Keratinocyte (primary cell): ENCODE measurements at regions not wholly inside any gene's neighbourhood (a gene's known extent, or its start where the extent isn't known, plus 50 kb on each side); places are given as distances from the start of the nearest gene placed in this dataset.
"Not testable (repeated sequence)": the region's sequence is repeated elsewhere in the genome, so short reads cannot be mapped to it uniquely, and the experiment has no call there.

Experiments used
- DNase-seq: peaks from one replicate; pipeline ENCODE4 v3.0.0-alpha.2; 2011; ENCODE audit warnings: low read depth, missing footprints, low spot score
- FAIRE-seq: peaks from 2 replicates; lab custom pipeline; 2011; peaks lifted over from hg19 to GRCh38; lab: Jason Lieb, UNC
- H2AFZ ChIP-seq: 2 replicates; pipeline ENCODE4 v1.6.0; 2012; ENCODE audit warnings: low read length, control low read depth, inconsistent platforms; ENCODE audit not compliant: control insufficient read depth
- H3K27ac ChIP-seq: 2 replicates; pipeline ENCODE4 v1.5.1; 2011; ENCODE audit warnings: low read length; ENCODE audit not compliant: control insufficient read depth, insufficient read depth
- H3K27me3 ChIP-seq: 3 replicates; pipeline ENCODE4 v1.6.0; 2011; ENCODE audit warnings: low read length; ENCODE audit not compliant: control insufficient read depth, insufficient read depth; ENCODE audit errors: extremely low read depth
- H3K36me3 ChIP-seq, 2 experiments: 2 replicates in 1 of 2; 3 replicates in 1 of 2; pipeline ENCODE4 v1.5.1; 2011; ENCODE audit warnings: low read length in 2 of 2, mild to moderate bottlenecking in 1 of 2; ENCODE audit not compliant: control insufficient read depth in 2 of 2, insufficient read depth in 2 of 2; ENCODE audit errors: extremely low read depth in 1 of 2
- H3K4me1 ChIP-seq: 3 replicates; pipeline ENCODE4 v1.5.1; 2011; ENCODE audit warnings: low read length; ENCODE audit not compliant: control insufficient read depth, insufficient read depth; ENCODE audit errors: extremely low read depth
- H3K4me2 ChIP-seq: 3 replicates; pipeline ENCODE4 v1.6.0; 2011; ENCODE audit warnings: low read depth, low read length; ENCODE audit not compliant: control insufficient read depth, insufficient read depth; ENCODE audit errors: extremely low read depth
- H3K4me3 ChIP-seq, 3 experiments: fragments of 200-600 bp in 1 of 3; sonication (generic) in 1 of 3; 2 replicates in 2 of 3; 3 replicates in 1 of 3; pipeline ENCODE4 v1.5.1; 2011 to 2016; ENCODE audit warnings: low read length in 3 of 3, mild to moderate bottlenecking in 3 of 3, control low read depth in 2 of 3, inconsistent platforms in 1 of 3, low read depth in 1 of 3, mixed read lengths in 1 of 3, mixed run types in 1 of 3, moderate library complexity in 1 of 3; ENCODE audit not compliant: control insufficient read depth in 2 of 3, insufficient read depth in 2 of 3; ENCODE audit errors: extremely low read depth in 1 of 3
- H3K79me2 ChIP-seq: 2 replicates; pipeline ENCODE4 v1.6.0; 2012; ENCODE audit warnings: low read length; ENCODE audit not compliant: control insufficient read depth, insufficient read depth
- H3K9ac ChIP-seq: 3 replicates; pipeline ENCODE4 v1.6.0; 2011; ENCODE audit warnings: low read length; ENCODE audit not compliant: control insufficient read depth, insufficient read depth; ENCODE audit errors: extremely low read depth
- H3K9me1 ChIP-seq: 3 replicates; pipeline ENCODE4 v1.6.0; 2011; ENCODE audit warnings: low read length; ENCODE audit not compliant: control insufficient read depth, insufficient read depth; ENCODE audit errors: extremely low read depth
- H3K9me3 ChIP-seq: 2 replicates; pipeline ENCODE4 v1.5.1; 2012; ENCODE audit warnings: low read depth, low read length; ENCODE audit not compliant: control insufficient read depth
- H4K20me1 ChIP-seq: 3 replicates; pipeline ENCODE4 v1.6.0; 2011; ENCODE audit warnings: low read length; ENCODE audit not compliant: control insufficient read depth, insufficient read depth; ENCODE audit errors: extremely low read depth
- CTCF ChIP-seq, 3 experiments: IDR thresholded peaks in 1 of 3; conservative IDR thresholded peaks in 1 of 3; optimal IDR thresholded peaks in 1 of 3; 2 replicates in 2 of 3; 3 replicates in 1 of 3; pipeline versions ENCODE3 to v1.5.1; 2011; ENCODE audit warnings: low read length in 3 of 3, mild to moderate bottlenecking in 3 of 3, moderate library complexity in 2 of 3, control low read depth in 1 of 3, inconsistent platforms in 1 of 3; ENCODE audit not compliant: insufficient read depth in 2 of 3; ENCODE audit errors: extremely low read depth in 1 of 3
- EZH2 ChIP-seq: IDR thresholded peaks from one replicate; pipeline ENCODE4 v1.6.1; 2012; ENCODE audit warnings: inconsistent platforms, mild to moderate bottlenecking, low read length, moderate library complexity
- dilution Hi-C: fragments of 300-500 bp; cut with MboI; formaldehyde crosslinking; loops from one replicate; pipeline ENCODE4 v1.7.0; 2020; ENCODE audit warnings: low sequenced_read_pairs; ENCODE audit not compliant: extremely low pct_ligation_motif_present

GRCh38 chr10:81600185-81600584 lies 274.8 kb upstream of the NRG3 start:
- DNase-seq (no peak), FAIRE-seq (no peak)
- Histone ChIP-seq H3K4me3 (no peak overlapping the region), H3K27me3 (no peaks in the 10 kb centered on the region), H3K27ac (peak overlapping the region; percentile 44), H3K79me2 (no peaks in the 10 kb centered on the region), H3K9ac (no peak overlapping the region), H3K9me3 (no peaks in the 10 kb centered on the region), H3K4me1 (peaks cover 5% of the 10 kb centered on the region), H4K20me1 (no peaks in the 10 kb centered on the region), H2AFZ (no peak overlapping the region), H3K9me1 (no peaks in the 10 kb centered on the region), H3K36me3 (no peaks in the 10 kb centered on the region), H3K4me2 (no peak overlapping the region)
- TF ChIP-seq CTCF (optimal IDR thresholded peaks at IDR 0.05 in 1 of 3, IDR thresholded peaks at IDR 0.05 in 1 of 3, conservative IDR thresholded peaks at IDR 0.05 in 1 of 3; ENCODE audit: extremely low read depth in 1 of 3, insufficient read depth in 2 of 3, low read length in 3 of 3): no peak
- TF ChIP-seq EZH2: no peak
- dilution Hi-C loops: no loop called here

- no peaks in the 10 kb centered on the region for H3K27me3 ChIP-seq
- FAIRE-seq (no peak), DNase-seq (no peak)
- no peaks in the 10 kb centered on the region for H3K9me3 ChIP-seq
- H3K9me1 ChIP-seq: no peaks in the 10 kb centered on the region
- no peak overlapping the region for H3K4me2 ChIP-seq
- TF ChIP-seq EZH2 (no peak), CTCF (optimal IDR thresholded peaks at IDR 0.05 in 1 of 3, IDR thresholded peaks at IDR 0.05 in 1 of 3, conservative IDR thresholded peaks at IDR 0.05 in 1 of 3; ENCODE audit: extremely low read depth in 1 of 3, insufficient read depth in 2 of 3, low read length in 3 of 3) (no peak)
- H3K4me3 ChIP-seq: no peak overlapping the region
- no peaks in the 10 kb centered on the region for H3K79me2 ChIP-seq
- no peaks in the 10 kb centered on the region for H3K36me3 ChIP-seq
- H3K4me1 ChIP-seq: peaks cover 5% of the 10 kb centered on the region
- dilution Hi-C loops: no loop called here
- no peak overlapping the region for H2AFZ ChIP-seq
- H3K27ac ChIP-seq: no peak overlapping the region
- no peaks in the 10 kb centered on the region for H4K20me1 ChIP-seq
- H3K9ac ChIP-seq: no peak overlapping the region
Observed at GRCh38 chr10:81603106-81603620, 271.8 kb upstream of the NRG3 start.

GRCh38 chr10:81644485-81644884 lies 230.5 kb upstream of the NRG3 start:
- H3K4me3 ChIP-seq, dilution Hi-C loops, H3K4me2 ChIP-seq, H3K4me1 ChIP-seq, H3K9ac ChIP-seq, H3K9me1 ChIP-seq, H4K20me1 ChIP-seq, H3K27me3 ChIP-seq, DNase-seq, H3K79me2 ChIP-seq, FAIRE-seq, H3K36me3 ChIP-seq, H3K9me3 ChIP-seq, H2AFZ ChIP-seq, H3K27ac ChIP-seq: not testable (repeated sequence)
